Daoy (cell line): ENCODE measurements at regions not wholly inside any gene's neighbourhood (a gene's known extent, or its start where the extent isn't known, plus 50 kb on each side); places are given as distances from the start of the nearest gene placed in this dataset.

ENCODE experiments used
- DNase-seq: peaks from one replicate; pipeline ENCODE4 v3.0.0-alpha.2; 2015; ENCODE audit warnings: low read depth

DNA sequence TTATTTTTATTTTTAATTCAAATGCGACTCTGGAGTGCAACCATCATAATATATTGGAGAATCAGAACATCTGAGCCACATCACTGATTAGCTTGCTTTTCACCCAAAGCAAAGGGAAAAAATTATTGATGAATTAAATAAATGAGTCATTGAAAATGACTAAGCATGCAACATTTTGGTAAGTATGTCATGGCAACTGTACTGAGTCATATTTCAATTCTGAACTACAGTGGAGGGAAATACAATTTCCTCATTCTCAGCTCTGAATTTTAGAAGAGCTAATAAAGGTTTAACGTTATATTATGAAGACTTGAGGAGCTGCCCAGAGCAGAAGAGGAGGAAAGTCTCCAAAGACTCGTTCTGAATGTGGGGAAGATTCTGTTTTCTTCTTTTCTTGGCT is 89.6 kb upstream of the CCDC68 start:
- DNase-seq, result no peak

DNA sequence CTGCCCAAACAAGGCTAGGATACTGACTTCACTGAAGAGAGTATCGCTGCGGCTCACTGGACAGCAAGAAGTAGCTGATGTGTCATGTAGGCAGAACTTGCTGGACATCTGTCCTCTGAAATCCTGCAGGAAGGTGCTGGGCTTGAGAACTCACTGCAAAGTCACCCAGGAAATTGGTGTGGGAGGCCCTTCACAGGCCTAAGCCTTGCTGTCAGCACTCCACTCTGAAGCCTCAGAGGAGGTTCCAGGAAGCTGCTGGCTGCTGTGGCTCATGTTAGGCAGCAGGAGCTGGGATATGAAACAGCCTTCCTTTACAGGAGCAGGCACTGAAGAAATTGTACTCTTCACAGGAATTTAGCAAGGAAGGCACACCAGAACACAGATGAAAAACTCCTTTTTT is 88.3 kb upstream of the CCDC68 start:
- no peak for DNase-seq

DNA sequence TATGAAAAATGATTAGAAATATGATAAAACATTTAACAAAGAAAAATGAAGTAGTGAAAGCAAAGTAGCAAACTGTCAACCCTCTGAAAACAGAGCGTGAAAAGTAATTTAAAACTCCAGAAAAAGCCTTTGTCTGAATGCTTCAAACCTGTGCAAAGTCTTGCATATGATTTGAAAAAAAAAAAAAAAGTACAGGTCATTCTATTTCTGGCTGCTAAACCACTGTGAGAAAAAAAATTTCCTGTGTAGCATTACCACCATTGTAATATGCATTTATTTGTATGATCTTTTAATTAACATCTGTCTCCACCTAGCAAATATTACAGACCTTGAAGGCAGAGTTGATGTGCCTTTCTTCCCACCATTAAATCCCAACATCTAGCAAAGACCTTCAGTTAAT is 82.1 kb upstream of the CCDC68 start:
- no peak for DNase-seq

DNA sequence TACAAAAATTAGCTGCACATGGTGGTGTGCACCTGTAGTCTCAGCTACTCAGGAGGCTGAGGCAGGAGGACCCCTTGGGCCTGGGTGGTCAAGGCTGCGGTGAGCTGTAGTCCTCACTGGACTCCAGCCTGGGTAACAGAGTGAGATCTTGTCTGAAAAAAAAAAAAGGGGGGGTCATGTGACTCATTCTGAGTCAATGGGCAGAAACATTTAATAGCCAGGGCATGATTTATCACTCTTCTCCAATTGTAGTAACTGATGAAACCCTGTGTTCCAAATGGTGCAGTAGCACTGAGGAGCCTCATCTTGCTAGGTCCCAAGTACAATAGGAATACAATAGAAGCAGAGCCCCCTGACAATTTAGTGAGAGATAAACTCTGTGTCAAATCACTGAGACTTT is 78.9 kb upstream of the CCDC68 start:
- no peak for DNase-seq

DNA sequence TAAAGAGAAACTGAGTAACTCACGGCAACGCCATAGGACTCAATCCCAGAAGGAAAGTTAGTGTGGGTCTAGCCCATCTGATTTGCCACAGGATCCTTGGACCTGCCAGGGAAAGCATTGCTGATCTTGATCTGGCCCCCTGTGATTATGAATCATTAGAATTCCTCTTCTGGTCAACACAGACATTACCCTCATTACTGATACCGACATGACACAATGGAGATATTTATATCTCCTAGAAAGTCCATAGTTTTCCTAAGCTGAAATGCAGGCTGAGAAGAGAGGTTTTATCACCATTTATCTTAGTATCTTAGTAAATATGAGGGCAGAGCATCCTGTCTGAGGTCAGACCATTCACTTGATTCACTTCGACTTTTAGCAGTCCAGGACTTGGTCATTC is 75.5 kb upstream of the CCDC68 start:
- no peak for DNase-seq

DNA sequence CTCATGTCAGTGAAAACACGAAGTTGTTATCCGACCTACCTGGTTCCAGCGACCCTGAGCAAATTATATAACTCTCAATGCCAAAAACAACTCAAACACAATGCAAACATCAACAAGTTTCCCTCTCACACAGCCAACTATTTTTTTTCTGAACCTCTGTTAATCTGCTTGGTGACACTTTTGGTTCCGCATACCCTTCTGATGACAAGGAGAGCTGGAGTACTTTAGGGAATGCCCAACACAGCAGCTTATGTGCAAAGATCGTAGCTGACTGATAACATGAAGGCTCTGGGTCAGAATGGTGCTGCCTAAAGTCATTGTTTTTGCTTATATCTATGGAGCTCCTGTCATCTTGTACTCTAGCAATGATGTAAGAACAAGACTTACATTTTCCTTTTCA is 72.7 kb upstream of the CCDC68 start:
- DNase-seq, result no peak

DNA sequence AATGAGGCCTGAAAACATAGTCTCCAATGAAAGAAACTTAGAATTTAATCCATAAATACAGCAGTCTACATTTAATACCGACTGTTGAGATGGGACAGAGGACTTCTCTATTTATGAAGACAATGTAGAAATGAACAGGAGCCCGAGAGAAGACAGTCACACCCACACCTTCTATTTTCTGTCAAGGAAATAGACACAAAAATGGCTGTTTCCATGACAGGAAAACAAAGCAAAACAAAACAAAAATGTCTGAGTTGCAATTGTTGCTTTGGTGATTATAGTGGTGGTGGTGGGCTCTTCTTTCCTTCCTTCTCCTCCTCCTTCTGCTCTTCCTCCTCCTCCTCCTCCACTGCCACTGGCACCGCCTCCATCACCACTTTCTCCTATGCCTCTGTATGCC is 72.3 kb upstream of the CCDC68 start:
- DNase-seq, result no peak

DNA sequence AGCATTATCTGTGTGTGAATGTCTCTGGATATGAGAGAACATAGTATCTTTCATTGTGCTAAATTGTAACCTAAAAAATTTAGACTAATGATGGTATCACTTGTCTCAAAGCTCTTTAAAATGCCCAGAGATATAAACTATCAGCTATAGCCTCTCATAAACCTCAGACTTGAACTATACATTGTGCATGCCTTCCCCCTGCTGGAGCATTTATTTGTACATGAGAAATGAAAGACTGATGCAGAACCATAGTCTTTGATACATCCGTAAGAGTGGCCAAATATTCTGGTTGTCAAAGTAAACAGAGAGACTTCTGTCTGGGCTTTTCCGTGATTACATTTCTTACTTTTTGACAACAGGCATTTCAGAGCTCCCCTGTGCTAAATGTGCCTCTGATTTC is 71.9 kb upstream of the CCDC68 start:
- no peak for DNase-seq

DNA sequence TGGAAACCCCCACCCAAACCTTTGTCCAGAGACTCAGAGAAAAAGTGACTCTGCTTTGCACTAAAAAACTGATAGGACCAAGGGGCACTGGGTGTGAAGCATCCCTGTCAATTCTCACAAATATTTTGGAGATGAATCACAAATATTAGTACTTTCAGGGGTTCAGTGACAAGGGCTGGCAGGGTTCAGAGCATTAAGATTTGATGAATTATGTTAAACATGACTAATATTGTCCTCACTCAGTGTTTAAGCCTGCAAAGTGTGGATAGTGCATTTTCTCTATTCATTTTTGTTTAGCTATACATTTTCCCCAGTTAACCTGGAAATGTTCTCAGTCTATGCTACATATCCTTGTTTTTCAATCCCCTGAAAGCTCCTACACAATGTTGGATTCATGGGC is 65.3 kb upstream of the CCDC68 start:
- no peak for DNase-seq

DNA sequence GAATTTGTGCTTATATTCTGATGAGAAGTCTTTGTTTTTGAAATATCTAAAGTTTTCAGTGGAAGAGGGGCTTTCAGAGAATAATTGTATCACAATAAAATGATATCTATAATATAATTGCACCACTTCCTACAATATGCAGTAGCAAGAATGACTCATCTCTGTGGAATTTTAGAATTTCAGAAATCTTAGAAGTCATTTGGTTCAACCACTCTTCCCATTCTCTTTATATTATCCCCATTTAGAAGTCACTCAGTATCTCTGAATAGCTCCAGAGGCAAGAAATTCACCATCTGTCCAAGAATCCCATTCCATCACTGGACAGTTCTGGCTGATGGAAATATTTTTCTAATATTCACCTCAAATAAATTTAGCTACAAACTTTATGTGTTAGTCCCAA is 59.3 kb upstream of the CCDC68 start:
- no peak for DNase-seq

DNA sequence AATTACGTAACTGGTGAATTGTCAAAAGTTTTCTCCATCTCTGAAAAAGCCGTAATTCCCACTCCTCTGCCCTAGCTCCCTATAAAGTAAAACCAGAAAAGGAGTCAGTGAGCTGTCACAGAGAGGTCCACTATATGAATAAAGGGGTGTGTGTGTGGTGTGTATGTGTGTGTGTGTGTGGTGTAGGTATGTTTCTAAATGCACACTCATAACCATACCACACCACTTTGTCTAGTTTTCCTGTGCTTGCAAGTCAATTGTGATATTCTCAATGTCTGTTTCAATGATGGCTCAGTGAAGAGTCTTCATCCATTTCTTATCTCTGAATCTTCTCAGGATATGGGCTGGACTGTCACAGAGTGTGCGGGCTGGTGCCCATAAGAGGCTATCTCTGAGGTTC is 54.8 kb upstream of the CCDC68 start:
- DNase-seq, result no peak

DNA sequence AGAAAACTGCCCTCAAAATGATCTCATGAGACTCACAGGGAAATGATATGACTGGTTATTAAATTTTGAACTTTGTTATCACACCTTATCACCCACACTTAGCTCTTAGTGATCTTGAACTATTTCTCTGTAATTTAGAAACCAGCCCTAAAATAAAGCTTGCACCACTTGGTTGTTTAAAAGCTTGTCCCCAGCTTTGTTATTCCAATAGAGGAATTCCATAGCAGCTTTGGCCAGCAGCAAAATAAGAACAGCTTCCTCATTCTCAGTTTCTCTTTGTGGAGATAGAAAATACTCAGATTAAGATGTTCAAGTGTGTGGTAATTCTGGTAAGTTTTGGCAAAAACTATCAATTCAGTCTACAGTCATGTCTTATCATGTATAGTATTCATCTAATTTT is 54.4 kb upstream of the CCDC68 start:
- no peak for DNase-seq

DNA sequence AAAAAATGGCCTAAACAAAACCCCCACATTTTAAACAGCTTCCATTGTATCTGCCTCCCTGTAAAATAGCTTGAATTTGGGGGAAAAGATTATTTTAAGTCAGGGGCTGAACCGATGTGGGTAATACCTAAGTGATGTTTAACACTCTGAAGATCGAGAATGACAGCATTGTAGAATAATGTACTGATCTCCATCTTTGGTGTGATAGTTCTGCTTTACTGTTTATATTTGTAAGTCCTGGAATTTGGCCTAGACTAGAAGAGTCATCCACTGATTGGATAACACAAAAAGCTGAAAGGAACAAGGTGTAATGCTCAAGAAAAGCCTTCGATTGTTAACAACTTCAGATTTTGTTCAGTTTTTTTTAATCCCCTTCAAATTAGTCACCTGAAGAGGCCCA is 53.8 kb upstream of the CCDC68 start:
- DNase-seq, result no peak

DNA sequence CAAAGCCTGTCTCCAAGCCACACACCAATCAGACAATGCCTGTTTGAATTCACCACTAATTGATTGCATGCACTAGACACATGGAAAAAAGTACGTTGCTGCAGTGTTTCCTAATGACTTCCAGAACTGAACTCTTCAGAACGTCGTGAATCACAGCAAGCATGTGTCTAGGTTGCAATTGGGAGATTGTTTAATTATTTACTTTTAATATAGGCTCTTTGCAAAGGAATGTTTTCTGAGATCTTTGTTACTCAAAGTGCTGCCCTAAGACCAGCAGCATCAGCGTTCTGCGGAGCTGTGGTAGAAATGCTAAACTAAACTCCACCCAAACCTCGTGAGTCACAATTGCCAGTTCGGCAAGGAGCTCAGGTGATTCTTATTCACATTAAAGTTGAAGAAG is 52.7 kb upstream of the CCDC68 start:
- DNase-seq, result no peak
